PC-9 (cell line): ENCODE measurements at regions not wholly inside any gene's neighbourhood (a gene's known extent, or its start where the extent isn't known, plus 50 kb on each side); places are given as distances from the start of the nearest gene placed in this dataset.

Experiments
- EZH2 ChIP-seq: fragments of 200-600 bp; sonication (generic); IDR thresholded peaks from 2 replicates; pipeline ENCODE4 v1.8.0; 2017; ENCODE audit warnings: antibody characterized with exemption, low read depth
- TF ChIP-seq, protein P1 (sequence below): fragments of 200-600 bp; sonication (generic); conservative IDR thresholded peaks from 2 replicates; pipeline ENCODE4 v1.6.1; 2017; ENCODE audit warnings: mixed run types, antibody characterized with exemption, mild to moderate bottlenecking, moderate library complexity

DNA sequence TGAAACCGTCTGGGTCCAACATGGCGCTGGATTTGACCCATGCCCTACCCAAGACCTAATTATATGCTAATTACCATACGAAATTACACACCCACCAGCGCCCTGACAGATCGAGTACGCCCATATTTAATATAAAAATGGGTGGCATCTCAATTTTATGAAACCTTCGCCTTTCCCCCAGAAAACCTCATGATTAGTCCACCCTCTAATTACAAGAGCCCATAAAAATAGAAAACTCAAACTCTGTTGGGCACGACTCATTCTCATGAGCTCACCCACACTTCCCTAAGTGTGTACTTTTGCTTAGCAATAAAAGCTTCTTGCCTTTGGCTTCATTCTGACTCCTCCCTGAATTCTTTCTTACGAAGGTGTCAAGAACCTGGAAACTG, 136.4 kb downstream of the OR2B2 start:
- TF ChIP-seq EZH2: no peak
- TF ChIP-seq, protein P1, sequence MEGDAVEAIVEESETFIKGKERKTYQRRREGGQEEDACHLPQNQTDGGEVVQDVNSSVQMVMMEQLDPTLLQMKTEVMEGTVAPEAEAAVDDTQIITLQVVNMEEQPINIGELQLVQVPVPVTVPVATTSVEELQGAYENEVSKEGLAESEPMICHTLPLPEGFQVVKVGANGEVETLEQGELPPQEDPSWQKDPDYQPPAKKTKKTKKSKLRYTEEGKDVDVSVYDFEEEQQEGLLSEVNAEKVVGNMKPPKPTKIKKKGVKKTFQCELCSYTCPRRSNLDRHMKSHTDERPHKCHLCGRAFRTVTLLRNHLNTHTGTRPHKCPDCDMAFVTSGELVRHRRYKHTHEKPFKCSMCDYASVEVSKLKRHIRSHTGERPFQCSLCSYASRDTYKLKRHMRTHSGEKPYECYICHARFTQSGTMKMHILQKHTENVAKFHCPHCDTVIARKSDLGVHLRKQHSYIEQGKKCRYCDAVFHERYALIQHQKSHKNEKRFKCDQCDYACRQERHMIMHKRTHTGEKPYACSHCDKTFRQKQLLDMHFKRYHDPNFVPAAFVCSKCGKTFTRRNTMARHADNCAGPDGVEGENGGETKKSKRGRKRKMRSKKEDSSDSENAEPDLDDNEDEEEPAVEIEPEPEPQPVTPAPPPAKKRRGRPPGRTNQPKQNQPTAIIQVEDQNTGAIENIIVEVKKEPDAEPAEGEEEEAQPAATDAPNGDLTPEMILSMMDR: no peak
